ENCODE measurements at regions not wholly inside any gene's neighbourhood (a gene's known extent, or its start where the extent isn't known, plus 50 kb on each side); places are given as distances from the start of the nearest gene placed in this dataset.

DNA sequence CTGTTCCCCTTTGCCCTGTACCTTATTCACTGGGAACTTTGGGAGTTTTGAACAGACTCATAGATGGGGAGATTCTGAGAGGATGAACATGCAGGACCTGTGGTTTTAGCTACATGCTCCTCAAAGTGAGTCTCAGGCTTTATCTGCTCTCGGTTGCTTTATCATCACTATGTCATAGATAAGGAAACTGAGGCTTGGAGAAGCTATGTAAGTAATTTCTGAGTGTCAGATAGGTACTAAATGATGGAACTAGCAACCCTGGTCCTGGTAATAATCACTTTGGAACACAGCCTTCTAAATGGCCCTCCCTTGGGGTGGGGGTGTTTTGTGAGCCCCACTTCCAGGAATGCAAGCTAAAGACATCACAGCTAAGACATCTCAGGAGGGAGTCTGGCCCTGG, 186.2 kb upstream of the MEX3C start:
- Histone ChIP-seq H3K27ac (no peak overlapping the region), H3K4me3 (ENCODE audit: low read depth, low read length) (no peak overlapping the region), H3K4me1 (no peaks in the 10 kb centered on the region), H2AFZ (no peak overlapping the region), H3K9me3 (ENCODE audit: control insufficient read depth, low read length) (no peaks in the 10 kb centered on the region), H3K79me2 (no peaks in the 10 kb centered on the region), H3K27me3 (ENCODE audit: control insufficient read depth, insufficient read depth, low read length) (no peaks in the 10 kb centered on the region), H3K36me3 (ENCODE audit: control insufficient read depth, insufficient read depth, low read length) (no peaks in the 10 kb centered on the region), H3K9ac (no peak overlapping the region), H3K4me2 (ENCODE audit: low read length) (no peak overlapping the region)
- TF ChIP-seq, protein P1, sequence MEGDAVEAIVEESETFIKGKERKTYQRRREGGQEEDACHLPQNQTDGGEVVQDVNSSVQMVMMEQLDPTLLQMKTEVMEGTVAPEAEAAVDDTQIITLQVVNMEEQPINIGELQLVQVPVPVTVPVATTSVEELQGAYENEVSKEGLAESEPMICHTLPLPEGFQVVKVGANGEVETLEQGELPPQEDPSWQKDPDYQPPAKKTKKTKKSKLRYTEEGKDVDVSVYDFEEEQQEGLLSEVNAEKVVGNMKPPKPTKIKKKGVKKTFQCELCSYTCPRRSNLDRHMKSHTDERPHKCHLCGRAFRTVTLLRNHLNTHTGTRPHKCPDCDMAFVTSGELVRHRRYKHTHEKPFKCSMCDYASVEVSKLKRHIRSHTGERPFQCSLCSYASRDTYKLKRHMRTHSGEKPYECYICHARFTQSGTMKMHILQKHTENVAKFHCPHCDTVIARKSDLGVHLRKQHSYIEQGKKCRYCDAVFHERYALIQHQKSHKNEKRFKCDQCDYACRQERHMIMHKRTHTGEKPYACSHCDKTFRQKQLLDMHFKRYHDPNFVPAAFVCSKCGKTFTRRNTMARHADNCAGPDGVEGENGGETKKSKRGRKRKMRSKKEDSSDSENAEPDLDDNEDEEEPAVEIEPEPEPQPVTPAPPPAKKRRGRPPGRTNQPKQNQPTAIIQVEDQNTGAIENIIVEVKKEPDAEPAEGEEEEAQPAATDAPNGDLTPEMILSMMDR (IDR thresholded peaks at IDR 0.05) = no peak

DNA sequence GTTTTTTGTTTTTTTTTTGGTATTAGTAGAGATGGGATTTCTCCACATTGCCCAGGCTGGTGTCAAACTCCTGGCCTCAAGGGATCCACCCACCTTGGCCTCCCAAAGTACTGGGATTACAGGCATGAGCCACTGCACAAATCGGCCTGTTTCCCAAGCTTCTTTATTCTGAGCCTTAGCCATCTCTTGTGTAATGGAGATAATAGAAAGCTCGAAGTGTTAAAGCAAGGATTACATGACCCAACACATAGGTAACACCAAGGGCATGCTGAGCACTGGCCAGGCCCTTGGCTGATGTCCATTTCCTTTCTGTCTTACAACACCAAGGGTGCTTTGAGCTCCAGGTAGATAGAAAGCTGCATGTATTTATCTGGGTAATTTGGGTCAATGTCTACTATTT, 187.8 kb upstream of the MEX3C start:
- H3K9ac ChIP-seq = no peak overlapping the region
- TF ChIP-seq, protein P1 (IDR thresholded peaks at IDR 0.05) = no peak

DNA sequence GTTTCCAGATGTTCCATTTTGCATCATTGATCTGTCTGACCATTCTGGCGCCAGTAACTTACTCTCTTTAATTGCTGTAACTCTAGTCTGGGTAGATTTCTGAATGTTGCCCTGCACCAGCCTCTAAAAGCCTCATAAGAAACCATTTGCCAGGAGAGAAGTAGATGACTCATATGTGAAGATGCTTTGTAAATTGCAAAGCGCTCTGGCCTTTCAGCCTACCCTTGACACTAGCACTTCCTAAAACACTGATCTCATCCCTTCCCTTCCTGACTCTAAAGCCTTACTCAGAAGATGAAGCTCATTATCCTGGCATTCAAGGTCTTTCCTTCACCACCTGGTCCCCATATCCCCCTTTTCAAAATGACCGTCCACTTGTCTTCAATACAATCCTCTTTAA, 193.2 kb upstream of the MEX3C start:
- H3K4me2 ChIP-seq (ENCODE audit: low read length) = no peak overlapping the region
- no peak overlapping the region for H2AFZ ChIP-seq
- no peak overlapping the region for H3K4me3 ChIP-seq (ENCODE audit: low read depth, low read length)
- H3K27ac ChIP-seq = no peak overlapping the region
- H3K9ac ChIP-seq = no peak overlapping the region
- H3K27me3 ChIP-seq (ENCODE audit: control insufficient read depth, insufficient read depth, low read length) = no peaks in the 10 kb centered on the region
- TF ChIP-seq, protein P1 (IDR thresholded peaks at IDR 0.05) = no peak
- no peaks in the 10 kb centered on the region for H3K9me3 ChIP-seq (ENCODE audit: control insufficient read depth, low read length)
- H3K4me1 ChIP-seq = no peaks in the 10 kb centered on the region
- no peaks in the 10 kb centered on the region for H3K36me3 ChIP-seq (ENCODE audit: control insufficient read depth, insufficient read depth, low read length)
- no peaks in the 10 kb centered on the region for H3K79me2 ChIP-seq

More for the DNA sequence above, 187.8 kb upstream of the MEX3C start:
- Histone ChIP-seq H3K4me3 (ENCODE audit: low read depth, low read length) (no peak overlapping the region), H3K27me3 (ENCODE audit: control insufficient read depth, insufficient read depth, low read length) (no peaks in the 10 kb centered on the region), H3K36me3 (ENCODE audit: control insufficient read depth, insufficient read depth, low read length) (no peaks in the 10 kb centered on the region), H3K4me2 (ENCODE audit: low read length) (no peak overlapping the region), H3K79me2 (no peaks in the 10 kb centered on the region), H3K27ac (no peak overlapping the region), H3K9me3 (ENCODE audit: control insufficient read depth, low read length) (no peaks in the 10 kb centered on the region), H3K4me1 (no peaks in the 10 kb centered on the region), H2AFZ (no peak overlapping the region)

DNA sequence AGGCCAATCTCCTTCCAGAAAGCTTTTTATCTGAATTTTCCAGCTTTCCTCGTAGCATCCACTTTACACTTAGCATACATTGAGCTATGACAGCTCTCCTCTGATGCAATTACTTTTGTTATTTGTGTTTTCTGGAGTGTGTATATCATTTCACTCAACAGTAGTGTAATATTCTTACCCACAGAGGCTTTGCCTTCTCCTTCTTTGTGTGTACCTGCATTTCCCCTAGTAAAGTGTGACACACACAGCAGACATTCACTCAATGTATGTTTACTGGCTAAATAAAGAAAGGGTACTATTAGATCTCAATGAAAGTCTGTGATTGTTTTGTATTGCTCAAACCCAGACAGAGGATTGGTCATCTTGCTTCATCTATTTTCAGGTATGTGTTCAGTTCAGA, 193.7 kb upstream of the MEX3C start:
- TF ChIP-seq, protein P1 (IDR thresholded peaks at IDR 0.05) = no peak
- no peaks in the 10 kb centered on the region for H3K79me2 ChIP-seq
- H3K9me3 ChIP-seq (ENCODE audit: control insufficient read depth, low read length) = no peaks in the 10 kb centered on the region
- H3K4me2 ChIP-seq (ENCODE audit: low read length) = no peak overlapping the region
- H2AFZ ChIP-seq = no peak overlapping the region
- no peak overlapping the region for H3K9ac ChIP-seq
- H3K4me3 ChIP-seq (ENCODE audit: low read depth, low read length) = no peak overlapping the region
- H3K36me3 ChIP-seq (ENCODE audit: control insufficient read depth, insufficient read depth, low read length) = no peaks in the 10 kb centered on the region
- no peak overlapping the region for H3K27ac ChIP-seq
- no peaks in the 10 kb centered on the region for H3K27me3 ChIP-seq (ENCODE audit: control insufficient read depth, insufficient read depth, low read length)
- H3K4me1 ChIP-seq = no peaks in the 10 kb centered on the region

DNA sequence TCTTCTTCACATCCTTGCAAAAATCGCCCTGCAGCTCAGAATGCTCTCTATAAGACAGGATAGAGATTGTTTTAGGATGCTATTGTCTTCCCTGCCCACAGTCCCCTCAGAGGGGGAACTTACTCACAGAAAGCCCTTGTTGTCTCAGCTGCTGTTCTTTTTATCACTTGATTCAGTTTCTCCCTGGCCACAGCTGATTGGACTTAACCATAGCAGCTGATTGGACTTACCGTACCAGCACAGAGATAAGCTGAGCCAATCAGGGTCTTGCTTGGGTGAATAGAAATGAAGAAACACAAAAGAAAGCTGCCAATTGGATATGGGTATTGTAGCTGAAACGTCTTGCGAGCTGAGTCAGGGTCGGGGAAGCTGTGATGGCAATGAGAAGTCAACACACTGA, 194.2 kb upstream of the MEX3C start:
- no peak overlapping the region for H3K4me2 ChIP-seq (ENCODE audit: low read length)
- no peaks in the 10 kb centered on the region for H3K36me3 ChIP-seq (ENCODE audit: control insufficient read depth, insufficient read depth, low read length)
- H2AFZ ChIP-seq = no peak overlapping the region
- H3K79me2 ChIP-seq = no peaks in the 10 kb centered on the region
- no peak overlapping the region for H3K9ac ChIP-seq
- H3K4me1 ChIP-seq = no peaks in the 10 kb centered on the region
- H3K9me3 ChIP-seq (ENCODE audit: control insufficient read depth, low read length) = no peaks in the 10 kb centered on the region
- H3K4me3 ChIP-seq (ENCODE audit: low read depth, low read length) = no peak overlapping the region
- TF ChIP-seq, protein P1 (IDR thresholded peaks at IDR 0.05) = no peak
- H3K27me3 ChIP-seq (ENCODE audit: control insufficient read depth, insufficient read depth, low read length) = no peaks in the 10 kb centered on the region
- no peak overlapping the region for H3K27ac ChIP-seq

Measured in parathyroid adenoma (tissue), 2 donors.